GM12878 (cell line): ENCODE measurements at regions not wholly inside any gene's neighbourhood (a gene's known extent, or its start where the extent isn't known, plus 50 kb on each side); places are given as distances from the start of the nearest gene placed in this dataset.

Experiments used
- ATAC-seq: fragments of 200-7000 bp; cut with Tn5 transposase; 3 replicates; pipeline ENCODE4 v1.9.1; 2020; ENCODE audit warnings: mild to moderate bottlenecking, moderate library complexity
- BruUV-seq: library from RNA; stranded (reverse); fragments of 400-500 nt; replicated peaks from 2 replicates; lab custom pipeline; 2021; lab: Mats Ljungman, UMichigan
- CTCF ChIA-PET: fragments of 300-600 bp; sonication (Branson Sonifier 250); formaldehyde crosslinking; extraction: SDS; loops from one replicate; lab custom pipeline; 2021; ENCODE audit warnings: inconsistent platforms; lab: Yijun Ruan, JAX
- POLR2A ChIA-PET: fragments of 350-600 bp; formaldehyde crosslinking; extraction: SDS; loops from one replicate; lab custom pipeline; 2021; ENCODE audit warnings: inconsistent platforms; lab: Charles Lee
- RAD21 ChIA-PET: fragments of 300-600 bp; sonication (Branson Sonifier 250); formaldehyde crosslinking; loops from one replicate; lab custom pipeline; 2023; ENCODE audit warnings: antibody characterized with exemption; ENCODE audit not compliant: unreplicated experiment; lab: Charles Lee
- SMC1A ChIA-PET: fragments of 300-600 bp; sonication (Branson Sonifier 250); formaldehyde crosslinking; loops from one replicate; lab custom pipeline; 2023; ENCODE audit not compliant: unreplicated experiment, uncharacterized antibody; lab: Charles Lee
- DNase-seq: peaks from one replicate; pipeline ENCODE4 v3.0.0-alpha.2; 2011; ENCODE audit warnings: low read depth, low spot score
- FAIRE-seq: peaks from 3 replicates; lab custom pipeline; 2011; peaks lifted over from hg19 to GRCh38; lab: Jason Lieb, UNC
- H2AFZ ChIP-seq: 2 replicates; pipeline ENCODE4 v1.6.0; 2011; ENCODE audit warnings: low read depth, low read length, control low read depth; ENCODE audit not compliant: control insufficient read depth
- H3K27ac ChIP-seq: 2 replicates; pipeline ENCODE4 v1.5.1; 2011; ENCODE audit warnings: control low read depth; ENCODE audit not compliant: control insufficient read depth, insufficient read depth
- H3K27me3 ChIP-seq, 2 experiments: replicated peaks in 1 of 2; 2 replicates each; pipeline versions ENCODE4 v1.6.0 to v1.6.1; 2011; ENCODE audit warnings: low read length in 1 of 2; ENCODE audit not compliant: control insufficient read depth in 2 of 2, insufficient read depth in 2 of 2
- H3K36me3 ChIP-seq, 2 experiments: 2 replicates each; pipeline ENCODE4 v1.5.1; 2011; ENCODE audit warnings: low read length in 1 of 2; ENCODE audit not compliant: control insufficient read depth in 2 of 2, insufficient read depth in 2 of 2
- H3K4me1 ChIP-seq: 2 replicates; pipeline ENCODE4 v1.6.1; 2011; ENCODE audit warnings: mild to moderate bottlenecking, low read length, moderate library complexity, mixed read lengths; ENCODE audit not compliant: control insufficient read depth, insufficient read depth
- H3K4me2 ChIP-seq: 2 replicates; pipeline ENCODE4 v1.6.0; 2011; ENCODE audit warnings: control low read depth; ENCODE audit not compliant: control insufficient read depth, insufficient read depth
- H3K4me3 ChIP-seq: fragments of 200-600 bp; sonication (generic); 2 replicates; pipeline ENCODE4 v1.5.1; 2016
- H3K79me2 ChIP-seq: 2 replicates; pipeline ENCODE4 v1.6.0; 2011; ENCODE audit warnings: low read length; ENCODE audit not compliant: control insufficient read depth, insufficient read depth
- H3K9ac ChIP-seq: 2 replicates; pipeline ENCODE4 v1.8.0; 2011; ENCODE audit warnings: low read length, control low read depth, mixed read lengths; ENCODE audit not compliant: control insufficient read depth, insufficient read depth
- H3K9me3 ChIP-seq: replicated peaks from 3 replicates; pipeline ENCODE4 v1.5.1; 2011; ENCODE audit warnings: mild to moderate bottlenecking, low read length; ENCODE audit not compliant: control insufficient read depth, insufficient read depth
- H4K20me1 ChIP-seq: 2 replicates; pipeline ENCODE4 v1.6.0; 2011; ENCODE audit not compliant: control insufficient read depth, insufficient read depth
- CHD1 ChIP-seq: IDR thresholded peaks from 2 replicates; pipeline ENCODE4 v1.6.1; 2012; ENCODE audit warnings: low read depth, low read length, improper control_type of control experiment
- CHD2 ChIP-seq: IDR thresholded peaks from 2 replicates; pipeline ENCODE4 v1.6.1; 2011; ENCODE audit warnings: low read depth, low read length, improper control_type of control experiment, borderline replicate concordance
- CTCF ChIP-seq, 3 experiments: IDR thresholded peaks in 2 of 3; conservative IDR thresholded peaks in 1 of 3; 2 replicates each; pipeline ENCODE4 v1.5.1; 2011; ENCODE audit warnings: low read depth in 3 of 3, low read length in 3 of 3, mild to moderate bottlenecking in 3 of 3, control low read depth in 2 of 3, moderate library complexity in 2 of 3, inconsistent platforms in 1 of 3, mixed read lengths in 1 of 3; ENCODE audit not compliant: control insufficient read depth in 2 of 3, insufficient read depth in 1 of 3; ENCODE audit errors: extremely low read depth in 1 of 3
- EED ChIP-seq: sonication (generic); IDR thresholded peaks from 2 replicates; pipeline ENCODE4 v1.6.1; 2016; ENCODE audit warnings: antibody characterized with exemption, low read depth
- FOXK2 ChIP-seq: fragments of 450-650 bp; IDR thresholded peaks from 2 replicates; pipeline ENCODE4 v1.6.1; 2017; ENCODE audit warnings: mild to moderate bottlenecking, moderate library complexity
- FOXM1 ChIP-seq: IDR thresholded peaks from 2 replicates; pipeline ENCODE4 v1.6.1; 2012; ENCODE audit warnings: low read depth, mild to moderate bottlenecking, inconsistent platforms, low read length, moderate library complexity
- HDAC6 ChIP-seq: fragments of 200-600 bp; sonication (generic); IDR thresholded peaks from one replicate; pipeline ENCODE4 v1.8.0; 2017; ENCODE audit warnings: antibody characterized with exemption; ENCODE audit not compliant: unreplicated experiment
- IKZF2 ChIP-seq, 2 experiments: fragments of 450-650 bp; IDR thresholded peaks; 2 replicates each; pipeline ENCODE4 v1.6.1; 2017; ENCODE audit warnings: mild to moderate bottlenecking in 2 of 2, moderate library complexity in 2 of 2
- REST ChIP-seq: IDR thresholded peaks from 2 replicates; pipeline ENCODE4 v1.6.1; 2012; ENCODE audit warnings: mild to moderate bottlenecking, low read depth, low read length
- SIN3A ChIP-seq: IDR thresholded peaks from 2 replicates; pipeline ENCODE4 v1.6.1; 2012; ENCODE audit warnings: low read depth, low read length, improper control_type of control experiment
- SRF ChIP-seq, 2 experiments: IDR thresholded peaks; 2 replicates each; pipeline ENCODE4 v1.6.1; 2011; ENCODE audit warnings: low read depth in 2 of 2, low read length in 2 of 2, mild to moderate bottlenecking in 1 of 2, moderate library complexity in 1 of 2
- ZNF217 ChIP-seq: fragments of 450-650 bp; IDR thresholded peaks from 2 replicates; pipeline ENCODE4 v1.6.1; 2017; ENCODE audit warnings: antibody characterized with exemption, mild to moderate bottlenecking
- WGBS: methylation state at CpG from one replicate; pipeline ENCODE4 v1.1.6; 2016; ENCODE audit warnings: low lambda C conversion rate; ENCODE audit not compliant: insufficient replicate concordance, insufficient coverage; ENCODE audit errors: missing lambda C conversion rate; 5-methylcytosine and 5-hydroxymethylcytosine counted together
- in situ Hi-C: fragments of 300-500 bp; cut with MboI; formaldehyde crosslinking; loops from 9 replicates; pipeline ENCODE4 v1.14.3; 2018; ENCODE audit warnings: mixed read lengths
- intact Hi-C: fragments of 100-400 bp; cut with micrococcal nuclease; formaldehyde crosslinking; loops from one replicate; pipeline ENCODE4 v1.14.2; 2022; ENCODE audit not compliant: unreplicated experiment

- no peaks in the 10 kb centered on the region for H4K20me1 ChIP-seq
- no peaks in the 10 kb centered on the region for H3K36me3 ChIP-seq
- H3K79me2 ChIP-seq, result no peaks in the 10 kb centered on the region
- ChIA-PET RAD21 (interaction anchor here (1.0 to 2.1 kb wide), 2 partner anchors 265 to 475 kb away, joined by 4 read pairs; no protein-coding TSS in a partner anchor), CTCF (interaction anchor here (1.3 kb wide), 1 partner anchor 265 kb away, joined by 3 read pairs; no protein-coding TSS in a partner anchor), SMC1A (interaction anchor here (0.9 to 1.3 kb wide), 5 partner anchors 12 to 475 kb away, joined by 3 to 7 read pairs (median 4); no protein-coding TSS in a partner anchor), POLR2A (no interaction called here)
- H3K27ac ChIP-seq, result no peak overlapping the region
- FAIRE-seq (no peak), ATAC-seq (no peak)
- in situ Hi-C loops (no loop called here), intact Hi-C loops (loop anchor here (10.0 kb wide), 1 partner anchor 267 kb away; no protein-coding TSS in a partner anchor)
- no peaks in the 10 kb centered on the region for H3K27me3 ChIP-seq
- H3K4me2 ChIP-seq, result no peak overlapping the region
- no peak overlapping the region for H3K4me3 ChIP-seq
- BruUV-seq, result no TSS peak
- H3K4me1 ChIP-seq, result no peaks in the 10 kb centered on the region
- TF ChIP-seq CTCF (IDR thresholded peaks at IDR 0.05 in 2 of 3, conservative IDR thresholded peaks at IDR 0.05 in 1 of 3; ENCODE audit: control insufficient read depth in 2 of 3, extremely low read depth in 1 of 3, insufficient read depth in 1 of 3, low read depth in 3 of 3, low read length in 3 of 3) (no peak; a peak in 1 of 6 replicates), SIN3A (no peak), EED (no peak), CHD2 (no peak), FOXM1 (no peak), FOXK2 (no peak), CHD1 (no peak), ZNF217 (no peak), HDAC6 (no peak), SRF (IDR thresholded peaks at IDR 0.05; ENCODE audit: low read depth in 2 of 2, low read length in 2 of 2) (no peak), REST (no peak), IKZF2 (IDR thresholded peaks at IDR 0.05) (no peak)
- TF ChIP-seq, all 136 proteins: peak for 0
- WGBS, result 94% methylated on average over 1 of the region's 1 CpG
- no peak overlapping the region for H3K9ac ChIP-seq
- DNase-seq, result no peak
- H3K9me3 ChIP-seq, result no peaks in the 10 kb centered on the region
- no peak overlapping the region for H2AFZ ChIP-seq
These were observed 1528.2 kb upstream of the ZEB2 start for GRCh38 chr2:146048141-146048540.
